SK-N-SH treated with all-trans-retinoic acid at 6 μM for 48 hours (cell line): ENCODE measurements at regions not wholly inside any gene's neighbourhood (a gene's known extent, or its start where the extent isn't known, plus 50 kb on each side); places are given as distances from the start of the nearest gene placed in this dataset.
"Not testable (repeated sequence)": the region's sequence is repeated elsewhere in the genome, so short reads cannot be mapped to it uniquely, and the experiment has no call there.

Source experiments
- ATAC-seq: fragments of 200-7000 bp; cut with Tn5 transposase; 3 replicates; pipeline ENCODE4 v1.9.1; 2020; ENCODE audit warnings: mild to moderate bottlenecking, moderate library complexity
- ARNTL ChIP-seq: fragments of 450-650 bp; formaldehyde crosslinking; IDR thresholded peaks from 2 replicates; pipeline ENCODE4 v1.5.0; 2020; ENCODE audit warnings: low read depth, mild to moderate bottlenecking, moderate library complexity, borderline replicate concordance
- BACH2 ChIP-seq: fragments of 250-450 bp; sonication (Bioruptor Pico); IDR thresholded peaks from 2 replicates; pipeline ENCODE4 v1.9.0; 2021; ENCODE audit warnings: mild to moderate bottlenecking, borderline replicate concordance
- CREB5 ChIP-seq: fragments of 250-450 bp; sonication (Bioruptor Pico); IDR thresholded peaks from 2 replicates; pipeline ENCODE4 v1.5.1; 2020; ENCODE audit warnings: low read depth, mild to moderate bottlenecking, moderate library complexity
- CSDC2 ChIP-seq: fragments of 250-450 bp; sonication (Bioruptor Pico); IDR thresholded peaks from 2 replicates; pipeline ENCODE4 v1.5.0; 2020; ENCODE audit warnings: mild to moderate bottlenecking, moderate library complexity
- CSRNP3 ChIP-seq: fragments of 250-450 bp; sonication (Bioruptor Pico); IDR thresholded peaks from 2 replicates; pipeline ENCODE4 v1.5.1; 2021; ENCODE audit warnings: mild to moderate bottlenecking, moderate library complexity
- GLIS3 ChIP-seq: fragments of 250-450 bp; sonication (Bioruptor Pico); IDR thresholded peaks from 2 replicates; pipeline ENCODE4 v1.5.0; 2020; ENCODE audit warnings: mild to moderate bottlenecking, moderate library complexity
- ISL1 ChIP-seq: fragments of 250-450 bp; sonication (Bioruptor Pico); IDR thresholded peaks from 2 replicates; pipeline ENCODE4 v2.1.2; 2022; ENCODE audit warnings: mild to moderate bottlenecking, moderate library complexity
- OSR1 ChIP-seq: fragments of 250-450 bp; sonication (Bioruptor Pico); IDR thresholded peaks from 2 replicates; pipeline ENCODE4 v1.8.0; 2022; ENCODE audit warnings: moderate library complexity, mild to moderate bottlenecking, inconsistent platforms
- PATZ1 ChIP-seq: fragments of 250-450 bp; sonication (Bioruptor Pico); IDR thresholded peaks from 2 replicates; pipeline ENCODE4 v1.8.0; 2020; ENCODE audit warnings: mild to moderate bottlenecking, moderate library complexity, borderline replicate concordance
- POU6F1 ChIP-seq: fragments of 250-450 bp; sonication (Bioruptor Pico); IDR thresholded peaks from 2 replicates; pipeline ENCODE4 v1.8.0; 2021; ENCODE audit warnings: low read depth, mild to moderate bottlenecking, moderate library complexity, borderline replicate concordance
- PPARA ChIP-seq: fragments of 250-450 bp; sonication (Bioruptor Pico); IDR thresholded peaks from 2 replicates; pipeline ENCODE4 v1.5.0; 2020; ENCODE audit warnings: mild to moderate bottlenecking, borderline replicate concordance
- RARB ChIP-seq: fragments of 250-450 bp; sonication (Bioruptor Pico); IDR thresholded peaks from 2 replicates; pipeline ENCODE4 v1.8.0; 2021; ENCODE audit warnings: mild to moderate bottlenecking, moderate library complexity
- SNAI2 ChIP-seq: fragments of 250-450 bp; sonication (Bioruptor Pico); IDR thresholded peaks from 2 replicates; pipeline ENCODE4 v1.5.0; 2020; ENCODE audit warnings: mild to moderate bottlenecking, moderate library complexity
- TCF4 ChIP-seq: fragments of 250-450 bp; sonication (Bioruptor Pico); IDR thresholded peaks from 2 replicates; pipeline ENCODE4 v1.8.0; 2021; ENCODE audit warnings: mild to moderate bottlenecking, moderate library complexity, borderline replicate concordance
- TSHZ2 ChIP-seq: fragments of 250-450 bp; sonication (Bioruptor Pico); IDR thresholded peaks from 2 replicates; pipeline ENCODE4 v1.5.0; 2020; ENCODE audit warnings: mild to moderate bottlenecking, moderate library complexity
- ZFP3 ChIP-seq: fragments of 250-450 bp; sonication (Bioruptor Pico); IDR thresholded peaks from 2 replicates; pipeline ENCODE4 v1.5.0; 2020; ENCODE audit warnings: mild to moderate bottlenecking, moderate library complexity
- ZNF565 ChIP-seq: fragments of 450-650 bp; formaldehyde crosslinking; conservative IDR thresholded peaks from 2 replicates; pipeline ENCODE4 v1.5.0; 2020; ENCODE audit warnings: low read depth, mild to moderate bottlenecking, moderate library complexity
- ZNF70 ChIP-seq: fragments of 450-650 bp; formaldehyde crosslinking; IDR thresholded peaks from 2 replicates; pipeline ENCODE4 v1.5.0; 2020; ENCODE audit warnings: mild to moderate bottlenecking, moderate library complexity

- not testable (repeated sequence) for ATAC-seq
Measured at GRCh38 chr7:26424319-26424718, 132.7 kb downstream of the SNX10 start.

- ATAC-seq: no peak
- no peak for TF ChIP-seq TSHZ2 (CRISPR knock-in tag)
- no peak for TF ChIP-seq ZFP3
- no peak for TF ChIP-seq BACH2
- TF ChIP-seq RARB (CRISPR knock-in tag): no peak
- no peak for TF ChIP-seq ZNF565 (CRISPR knock-in tag)
- no peak for TF ChIP-seq OSR1 (CRISPR knock-in tag)
Measured at GRCh38 chr7:26425655-26426054, 134.0 kb downstream of the SNX10 start.

GRCh38 chr7:26426096-26426495 lies 134.4 kb downstream of the SNX10 start:
- TF ChIP-seq CSRNP3 (CRISPR knock-in tag): no peak
- no peak for TF ChIP-seq SNAI2 (CRISPR knock-in tag)
- TF ChIP-seq OSR1 (CRISPR knock-in tag): no peak
- no peak for TF ChIP-seq PPARA (CRISPR knock-in tag)
- TF ChIP-seq ZNF70 (CRISPR knock-in tag): no peak
- TF ChIP-seq ARNTL: no peak
- TF ChIP-seq CSDC2 (CRISPR knock-in tag): no peak
- TF ChIP-seq GLIS3 (CRISPR knock-in tag): no peak
- TF ChIP-seq TCF4 (CRISPR knock-in tag): no peak
- TF ChIP-seq TSHZ2 (CRISPR knock-in tag): no peak
- no peak for TF ChIP-seq POU6F1 (CRISPR knock-in tag)
- no peak for TF ChIP-seq CREB5 (CRISPR knock-in tag)
- TF ChIP-seq PATZ1 (CRISPR knock-in tag): no peak
- no peak for TF ChIP-seq ISL1 (CRISPR knock-in tag)
- no peak for TF ChIP-seq BACH2
- no peak for TF ChIP-seq RARB (CRISPR knock-in tag)
- ATAC-seq: no peak
